ENCODE measurements at regions not wholly inside any gene's neighbourhood (a gene's known extent, or its start where the extent isn't known, plus 50 kb on each side); places are given as distances from the start of the nearest gene placed in this dataset.

GRCh38 chr15:26144836-26145235, 281.7 kb upstream of the ATP10A start:
- DNase-seq (ENCODE audit: low read depth) = no peak
- TF ChIP-seq CTCF (conservative IDR thresholded peaks at IDR 0.05; ENCODE audit: low read depth, low read length) = no peak
- H3K4me3 ChIP-seq (ENCODE audit: low read depth, low read length) = no peak overlapping the region

- TF ChIP-seq CTCF (conservative IDR thresholded peaks at IDR 0.05; ENCODE audit: low read depth, low read length) = no peak
Observed at GRCh38 chr15:26143221-26143620, 280.1 kb upstream of the ATP10A start.

DNA sequence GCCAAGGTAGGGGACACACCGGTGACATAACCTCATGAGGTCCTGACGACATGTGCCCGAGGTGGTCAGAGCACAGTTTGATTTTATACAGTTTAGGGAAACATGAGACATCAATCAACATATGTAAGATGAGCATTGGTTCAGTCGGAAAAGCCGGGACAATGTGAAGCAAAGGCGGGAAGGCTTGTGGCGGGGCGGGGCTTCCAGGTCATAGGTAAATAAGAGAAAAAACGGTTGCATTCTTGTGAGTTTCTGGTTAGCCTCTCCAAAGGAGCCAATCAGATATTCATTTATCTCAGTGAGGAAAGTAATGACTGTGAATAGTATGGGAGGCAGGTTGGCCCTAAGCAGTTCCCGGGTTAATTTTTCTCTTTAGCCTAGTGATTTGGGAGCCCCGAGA, 271.7 kb upstream of the ATP10A start:
- H3K4me3 ChIP-seq (ENCODE audit: low read depth, low read length) = no peak overlapping the region
- DNase-seq (ENCODE audit: low read depth) = no peak
- no peak for TF ChIP-seq CTCF (conservative IDR thresholded peaks at IDR 0.05; ENCODE audit: low read depth, low read length)

More at GRCh38 chr15:26143221-26143620, 280.1 kb upstream of the ATP10A start:
- DNase-seq (ENCODE audit: low read depth) = no peak
- H3K4me3 ChIP-seq (ENCODE audit: low read depth, low read length) = no peak overlapping the region

DNA sequence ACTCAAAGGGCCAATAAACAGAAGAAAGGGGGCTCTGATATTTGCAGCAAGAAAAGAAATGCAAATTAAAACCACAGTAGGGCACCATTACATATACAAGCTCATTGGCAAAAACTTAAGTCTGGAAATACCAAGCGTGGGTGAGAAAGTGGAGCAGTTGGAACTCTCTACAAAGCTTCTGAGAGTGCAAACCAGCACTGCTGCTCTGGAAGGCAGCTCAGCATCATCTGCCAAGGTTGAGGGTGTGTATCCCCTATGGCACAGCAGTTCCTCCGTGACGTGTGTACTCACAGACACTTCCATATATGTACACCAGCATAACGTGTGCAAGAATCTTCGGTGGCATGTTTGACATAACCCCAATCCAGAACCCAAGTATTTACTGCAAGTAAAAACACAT, 271.0 kb upstream of the ATP10A start:
- H3K4me3 ChIP-seq (ENCODE audit: low read depth, low read length) = no peak overlapping the region
- no peak for DNase-seq (ENCODE audit: low read depth)
- no peak for TF ChIP-seq CTCF (conservative IDR thresholded peaks at IDR 0.05; ENCODE audit: low read depth, low read length)

DNA sequence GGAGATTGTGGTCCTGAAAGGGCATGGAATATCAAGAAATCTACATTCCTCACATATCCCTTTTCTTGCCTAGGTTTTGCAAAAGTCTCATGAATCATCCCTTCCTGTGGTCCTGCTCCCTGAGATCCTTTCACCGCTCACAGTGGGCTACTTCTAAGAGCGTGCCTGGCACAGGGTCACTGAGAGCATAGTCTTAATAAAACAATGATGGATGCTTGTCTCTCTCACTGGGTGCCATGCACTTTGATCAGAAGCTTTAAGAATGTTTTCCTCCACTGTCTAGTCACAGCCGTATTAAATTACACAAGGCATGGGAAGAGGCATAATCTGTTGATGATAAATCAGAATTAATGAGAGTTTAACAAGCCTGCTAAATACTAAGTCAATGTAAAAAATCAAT, 269.7 kb upstream of the ATP10A start:
- DNase-seq (ENCODE audit: low read depth) = no peak
- H3K4me3 ChIP-seq (ENCODE audit: low read depth, low read length) = no peak overlapping the region
- TF ChIP-seq CTCF (conservative IDR thresholded peaks at IDR 0.05; ENCODE audit: low read depth, low read length) = no peak

GRCh38 chr15:26129852-26130251, 266.7 kb upstream of the ATP10A start:
- no peak for TF ChIP-seq CTCF (conservative IDR thresholded peaks at IDR 0.05; ENCODE audit: low read depth, low read length)
- H3K4me3 ChIP-seq (ENCODE audit: low read depth, low read length) = no peak overlapping the region
- DNase-seq (ENCODE audit: low read depth) = no peak

DNA sequence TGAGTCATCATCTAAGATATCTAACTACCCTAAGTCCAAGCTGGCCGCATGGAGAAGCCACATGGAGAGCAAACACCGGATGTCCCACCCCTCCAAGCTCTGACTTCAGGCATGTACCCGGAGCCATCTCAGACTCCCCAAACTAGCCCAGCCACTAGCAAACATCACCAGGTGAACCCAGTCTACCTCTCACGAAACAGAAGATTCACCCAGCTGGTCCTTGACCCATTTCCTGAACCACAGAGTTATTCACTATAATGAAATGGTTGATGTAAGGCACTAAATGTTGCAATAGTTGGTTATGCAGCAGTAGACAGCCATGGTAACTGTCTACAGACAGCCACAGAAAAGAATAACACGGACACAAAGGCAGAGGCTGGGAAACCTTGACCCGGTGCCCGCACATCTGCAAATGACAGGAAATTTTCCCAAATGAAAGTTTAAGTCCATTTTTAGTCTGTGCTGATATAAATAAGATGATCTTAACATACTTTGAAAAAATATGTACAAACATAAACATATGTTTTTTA, 265.5 kb upstream of the ATP10A start:
- H3K4me3 ChIP-seq (ENCODE audit: low read depth, low read length) = no peak overlapping the region
- no peak for DNase-seq (ENCODE audit: low read depth)
- TF ChIP-seq CTCF (conservative IDR thresholded peaks at IDR 0.05; ENCODE audit: low read depth, low read length) = no peak

All from epithelial cell of proximal tubule (primary cell).